HG02943 (cell line): ENCODE measurements at regions not wholly inside any gene's neighbourhood (a gene's known extent, or its start where the extent isn't known, plus 50 kb on each side); places are given as distances from the start of the nearest gene placed in this dataset.
"Not testable (repeated sequence)": the region's sequence is repeated elsewhere in the genome, so short reads cannot be mapped to it uniquely, and the experiment has no call there.

Experiments used
- ATAC-seq: cut with Tn5 transposase; IDR thresholded peaks from one replicate; pipeline ENCODE4 v1.9.1; 2021; ENCODE audit warnings: mild to moderate bottlenecking, low read depth, moderate library complexity; ENCODE audit not compliant: unreplicated experiment

DNA sequence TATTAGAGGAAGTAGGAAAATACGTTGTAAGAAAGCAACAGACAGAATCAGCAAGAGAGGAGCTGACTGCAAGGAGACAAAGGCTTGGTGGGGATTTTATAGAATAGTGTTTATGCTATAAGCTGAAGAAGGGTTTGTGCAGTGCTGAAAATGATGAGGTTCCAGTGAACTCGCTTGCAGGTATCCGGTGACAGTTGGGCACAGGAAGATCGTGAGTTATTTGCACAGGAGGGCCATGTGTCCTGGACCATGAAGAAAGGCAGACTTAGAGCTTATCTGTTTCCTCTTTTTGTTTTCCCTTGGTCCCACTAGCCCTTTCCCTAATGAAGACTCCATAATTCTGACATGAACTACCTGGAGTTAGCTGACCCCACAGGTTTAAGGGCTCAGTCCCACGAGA is 61.4 kb downstream of the NXNL2 start:
- no peak for ATAC-seq

- ATAC-seq = no peak
These were observed 70.0 kb downstream of the NXNL2 start for GRCh38 chr9:88604836-88605511.

DNA sequence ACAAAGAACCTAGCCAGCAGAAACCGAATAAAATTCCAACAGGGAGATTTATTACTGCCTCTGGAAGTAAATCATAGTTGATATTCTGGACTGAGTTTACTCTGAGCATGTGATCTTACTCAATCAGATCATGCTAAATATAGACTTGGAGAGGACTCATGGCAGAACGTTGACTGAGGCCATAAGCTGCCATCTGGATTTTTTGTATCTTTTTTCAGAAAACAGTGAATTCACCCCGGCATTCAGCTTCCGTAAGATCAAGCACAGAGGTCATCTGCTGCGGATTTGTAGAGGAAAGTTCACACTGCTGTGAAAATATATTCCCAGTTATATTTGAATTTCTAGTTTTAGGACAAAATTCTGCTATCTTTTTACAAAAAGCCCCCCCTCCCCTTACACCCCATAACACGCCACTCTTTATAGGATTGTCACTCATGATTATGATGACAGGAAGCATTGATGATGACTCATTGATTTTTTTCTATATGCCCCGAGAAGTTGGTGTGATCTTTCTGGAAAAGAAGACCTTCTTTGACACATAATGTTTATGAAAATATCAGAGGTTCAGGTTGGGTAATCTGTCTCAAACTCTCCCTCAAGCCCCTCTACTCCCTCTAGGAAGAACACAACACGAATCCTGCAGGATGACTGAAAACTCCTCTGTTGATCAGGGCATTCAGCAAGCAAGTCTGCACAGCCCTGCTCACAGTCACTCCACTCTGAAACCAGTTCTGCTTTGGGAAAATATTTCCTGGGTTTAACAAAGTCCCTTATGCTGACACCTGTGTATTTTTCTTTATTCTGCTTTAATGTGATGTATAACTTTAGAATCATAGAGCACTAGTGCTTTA is 70.8 kb downstream of the NXNL2 start:
- ATAC-seq = no peak

- ATAC-seq = no peak
These were observed 79.4 kb downstream of the NXNL2 start for GRCh38 chr9:88614359-88614758.

DNA sequence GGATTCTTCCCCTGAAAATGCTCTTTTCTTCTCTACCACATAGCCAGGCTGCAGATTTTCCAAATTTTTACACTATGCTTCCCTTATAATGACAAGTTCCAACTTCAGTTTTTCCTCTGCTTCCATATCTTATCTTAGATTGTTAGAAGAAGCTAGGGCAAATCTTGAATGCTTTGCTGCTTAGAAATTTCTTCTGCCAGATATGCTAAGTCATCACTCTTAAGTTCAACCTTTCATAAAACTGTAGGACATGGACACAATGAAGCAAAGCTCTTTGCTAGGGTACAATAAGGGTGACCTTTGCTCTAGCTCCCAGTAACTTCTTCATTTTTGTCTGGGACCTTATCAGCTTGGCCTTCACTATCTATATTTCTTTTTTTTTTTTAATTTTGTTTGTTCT is 88.7 kb downstream of the NXNL2 start:
- ATAC-seq = no peak

DNA sequence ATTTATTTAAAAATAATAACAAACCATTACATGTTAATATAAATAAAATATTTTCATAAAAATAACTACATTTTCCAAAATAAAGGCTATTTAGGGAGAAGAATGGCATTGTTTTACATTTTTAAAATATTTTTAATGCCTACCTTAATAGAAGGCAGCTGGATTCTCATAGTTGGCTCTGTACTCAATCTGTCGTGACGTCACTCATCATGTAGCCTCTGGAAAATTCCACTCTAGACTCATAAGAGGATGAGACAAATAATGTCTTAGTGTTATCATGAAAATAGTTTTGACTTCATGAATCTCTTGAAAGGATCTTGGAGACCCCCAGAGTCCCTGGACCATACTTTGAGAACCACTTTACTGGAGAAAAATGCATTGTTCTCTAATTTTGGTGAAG is 93.1 kb downstream of the NXNL2 start:
- ATAC-seq = no peak

DNA sequence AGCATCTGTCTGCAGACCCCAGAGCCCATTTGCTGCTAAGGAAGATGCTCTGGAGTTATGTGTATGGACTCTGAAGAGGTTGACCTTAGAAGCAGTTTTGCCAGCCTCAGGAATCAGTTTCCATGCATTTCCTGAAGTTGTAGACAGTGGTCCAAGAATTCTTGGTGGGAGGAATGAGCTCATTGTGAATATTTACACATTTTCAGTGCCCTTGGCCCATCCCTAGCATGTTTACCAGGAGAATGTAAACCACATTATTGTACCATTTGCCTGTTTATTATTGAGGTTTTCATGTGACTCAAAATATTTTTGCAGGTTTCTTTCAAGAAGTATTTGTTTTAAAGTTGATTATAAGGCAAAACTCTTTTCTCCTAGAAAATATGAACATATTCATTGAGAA is 93.8 kb downstream of the NXNL2 start:
- no peak for ATAC-seq

DNA sequence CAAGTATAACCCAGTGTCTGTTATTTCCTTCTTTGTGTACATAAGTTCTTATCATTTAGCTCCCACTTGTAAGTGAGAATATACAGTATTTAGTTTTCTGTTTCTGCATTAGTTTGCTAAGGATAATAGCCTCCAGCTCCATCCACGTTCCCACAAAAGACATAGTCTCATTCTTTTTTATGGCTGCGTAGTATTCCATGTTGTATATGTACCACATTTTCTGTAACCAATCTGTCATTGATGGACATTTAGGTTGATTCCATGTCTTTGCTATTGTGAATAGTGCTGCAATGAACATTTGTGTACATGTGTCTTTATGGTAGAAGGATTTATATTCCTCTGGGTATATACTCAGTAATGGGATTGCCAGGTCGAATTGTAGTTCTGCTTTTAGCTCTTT is 95.6 kb downstream of the NXNL2 start:
- ATAC-seq = not testable (repeated sequence)

GRCh38 chr9:88635151-88635550 is 100.2 kb downstream of the NXNL2 start:
- ATAC-seq = no peak

DNA sequence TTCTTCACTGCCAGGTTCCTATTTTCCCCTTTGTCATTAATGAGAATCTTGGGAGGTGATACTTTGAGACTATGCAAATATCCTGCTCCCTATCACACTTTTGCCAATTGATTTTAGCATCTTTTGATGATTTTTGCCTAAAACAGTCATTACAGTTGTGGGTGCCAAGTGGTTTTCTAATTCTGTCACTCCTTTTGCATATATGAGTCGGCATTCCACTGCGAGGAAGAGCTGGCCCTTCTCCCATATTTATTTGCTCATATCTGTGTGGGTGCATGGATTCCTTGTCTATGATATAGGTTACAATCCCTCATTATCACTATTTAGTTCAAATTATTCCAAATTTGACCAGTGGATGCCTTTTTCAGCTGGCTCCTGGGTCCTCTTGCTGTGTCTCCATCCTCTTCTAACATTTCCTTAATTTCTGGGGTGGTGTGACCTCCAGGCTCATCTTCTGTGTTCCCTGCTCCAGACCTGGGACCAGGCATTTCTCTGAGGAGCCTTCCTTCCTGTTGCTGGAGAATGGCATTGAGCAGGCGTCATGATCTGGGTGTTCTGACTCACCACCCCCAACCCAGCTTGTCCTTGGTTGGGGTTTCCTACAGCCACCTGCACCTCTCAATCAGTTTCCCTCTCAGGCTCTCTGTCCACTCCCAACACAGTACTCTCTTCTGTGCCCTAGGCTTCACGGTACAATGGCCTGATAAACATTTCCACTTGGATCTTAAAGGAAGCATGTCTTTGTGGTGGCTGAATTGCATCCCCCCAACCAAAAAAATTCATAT is 106.7 kb downstream of the NXNL2 start:
- no peak for ATAC-seq

GRCh38 chr9:88642336-88642735 is 107.4 kb downstream of the NXNL2 start:
- ATAC-seq = no peak

- ATAC-seq = no peak
These were observed 109.0 kb downstream of the NXNL2 start for GRCh38 chr9:88643931-88644330.

- no peak for ATAC-seq
These were observed 110.3 kb downstream of the NXNL2 start for GRCh38 chr9:88645172-88645878.

GRCh38 chr9:88645879-88646199 is 110.9 kb downstream of the NXNL2 start:
- ATAC-seq = no peak

DNA sequence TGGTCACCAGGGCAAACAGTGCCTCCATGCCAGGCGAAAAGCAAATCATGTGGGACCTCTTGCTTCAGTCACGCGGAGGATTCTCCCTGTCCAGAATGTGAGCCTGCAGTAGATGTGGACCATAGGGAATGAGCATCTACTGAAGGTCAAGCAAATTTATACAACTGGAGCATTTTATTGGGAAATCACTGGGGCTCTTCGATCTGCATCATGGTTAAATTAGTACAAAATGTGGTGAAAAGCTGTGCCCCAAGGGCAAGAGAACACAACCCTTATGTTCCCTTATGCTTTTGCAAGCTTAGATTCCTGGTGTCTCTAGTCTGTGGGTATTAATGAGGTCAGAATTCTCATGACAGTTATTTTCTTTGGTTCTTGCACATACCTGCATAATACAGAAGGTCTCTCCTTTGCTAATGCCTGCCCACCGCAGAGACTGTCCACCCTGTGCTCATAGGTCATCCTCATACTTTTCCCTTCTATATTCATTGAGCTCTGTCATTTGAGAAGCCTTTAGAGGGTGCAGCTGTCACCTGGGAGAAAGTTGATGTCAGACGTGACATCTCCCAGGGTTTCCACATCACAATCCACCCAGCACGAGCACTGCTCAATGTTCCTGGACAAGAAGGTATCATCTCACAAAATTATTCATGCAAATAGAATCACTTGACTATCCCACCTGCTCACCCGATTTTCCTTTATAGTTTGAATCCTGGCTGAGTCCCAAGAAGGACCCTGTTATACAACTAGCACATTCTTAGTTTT is 111.7 kb downstream of the NXNL2 start:
- no peak for ATAC-seq

DNA sequence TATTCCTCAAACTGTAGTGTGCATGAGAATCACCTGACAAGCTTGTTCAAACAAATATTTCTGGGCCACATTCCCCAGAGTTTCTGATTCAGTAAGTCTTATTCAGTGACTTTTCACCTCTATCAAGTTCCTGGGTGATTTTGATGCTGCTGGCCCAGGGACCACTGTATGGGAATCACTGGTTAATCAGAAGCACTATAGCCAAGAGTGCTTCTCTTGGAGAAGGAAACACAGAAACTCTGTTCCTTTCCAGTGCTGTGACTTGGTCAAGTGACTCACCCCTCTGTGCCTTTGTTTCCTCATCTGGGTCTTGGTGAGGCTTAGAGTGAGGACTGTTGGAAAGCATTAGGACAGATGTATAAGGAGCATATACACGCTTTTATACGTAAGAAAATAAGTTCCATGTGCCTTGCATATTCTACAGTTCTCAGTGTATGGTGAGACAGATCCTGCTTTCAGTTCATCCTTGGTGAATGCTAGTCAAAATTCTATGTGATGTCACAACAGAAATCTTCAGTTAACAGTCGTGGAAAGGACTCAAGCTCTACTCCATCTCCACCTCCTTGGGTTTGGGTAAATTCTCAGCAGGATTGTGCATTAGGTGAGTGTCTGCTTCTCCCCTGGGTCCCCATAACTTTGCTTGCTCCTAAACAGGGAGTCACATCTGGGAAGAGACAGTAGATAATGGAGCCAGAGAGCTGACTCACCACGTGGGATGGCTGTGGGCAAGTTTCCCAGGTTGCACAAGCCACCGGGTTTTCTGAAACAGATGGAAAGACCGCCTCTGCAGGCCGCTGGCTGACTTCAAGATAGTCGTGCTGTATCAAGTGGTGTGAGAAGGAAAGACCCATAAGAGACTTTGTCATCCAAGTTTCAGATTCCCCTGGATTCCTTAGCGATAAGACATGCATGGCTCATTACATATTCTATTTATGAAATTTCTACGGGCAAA is 117.0 kb downstream of the NXNL2 start:
- no peak for ATAC-seq

- no peak for ATAC-seq
These were observed 117.9 kb downstream of the NXNL2 start for GRCh38 chr9:88652876-88653275.

GRCh38 chr9:88653406-88653805 is 118.4 kb downstream of the NXNL2 start:
- no peak for ATAC-seq

DNA sequence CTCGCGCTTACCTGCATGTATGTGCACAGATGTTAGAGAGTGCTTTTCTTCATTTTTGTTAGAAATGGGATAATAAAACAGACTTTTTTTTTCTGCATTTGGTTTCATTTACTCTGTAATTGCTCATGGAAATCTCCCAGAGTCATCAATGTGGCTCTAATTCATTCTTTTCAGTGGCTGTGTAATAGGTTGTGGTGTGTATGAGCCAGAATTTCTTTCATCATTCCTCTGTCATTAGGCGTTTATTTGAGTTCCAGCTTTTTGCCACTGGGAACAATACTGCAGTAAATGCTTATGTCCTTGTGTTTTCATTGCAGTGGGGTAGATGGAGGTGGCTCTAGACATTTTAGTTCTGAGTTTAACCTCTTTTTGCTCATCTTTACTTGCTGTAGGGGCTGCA is 118.9 kb downstream of the NXNL2 start:
- ATAC-seq = no peak
